Esophagus muscularis mucosa (tissue), 3 donors: ENCODE measurements at regions not wholly inside any gene's neighbourhood (a gene's known extent, or its start where the extent isn't known, plus 50 kb on each side); places are given as distances from the start of the nearest gene placed in this dataset.

Source experiments
- POLR2A ChIP-seq: fragments of 450-650 bp; IDR thresholded peaks from one replicate; pipeline ENCODE4 v1.6.1; 2017; ENCODE audit warnings: antibody characterized with exemption, moderate library complexity, mild to moderate bottlenecking, low read depth
- POLR2AphosphoS5 ChIP-seq, 2 donors: sonication (generic); formaldehyde crosslinking; IDR thresholded peaks; one replicate each; pipeline ENCODE4 v1.6.1; 2017; ENCODE audit warnings: antibody characterized with exemption in 2 of 2
- TF ChIP-seq, protein P1 (sequence below), 3 experiments: fragments of 200-600 bp in 2 of 3; fragments of 450-650 bp in 1 of 3; sonication (generic) in 2 of 3; IDR thresholded peaks; one replicate each; pipeline ENCODE4 v1.5.1; 2017 to 2019; ENCODE audit warnings: antibody characterized with exemption in 3 of 3, mild to moderate bottlenecking in 2 of 3, moderate library complexity in 1 of 3

DNA sequence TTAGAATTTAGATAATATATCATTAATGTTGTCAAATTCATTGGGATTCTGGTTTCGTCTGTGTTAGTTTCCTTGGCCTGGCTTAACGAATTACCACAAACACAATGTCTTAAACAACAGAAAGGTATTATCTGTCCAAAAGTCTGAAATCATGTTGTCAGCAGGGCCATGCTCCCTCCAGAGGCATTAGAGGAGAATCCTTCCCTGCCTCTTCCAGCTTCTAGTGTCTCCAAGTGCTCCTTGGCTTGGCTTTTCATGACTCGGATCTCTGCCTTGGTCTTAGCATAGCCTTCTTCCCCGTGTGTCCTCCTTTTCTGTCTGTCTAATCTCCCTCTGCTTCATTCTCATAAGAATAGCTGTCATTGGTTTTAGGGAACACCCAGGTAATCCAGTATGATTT, 482.5 kb downstream of the SEMA3D start:
- TF ChIP-seq POLR2AphosphoS5 (IDR thresholded peaks at IDR 0.05) (no peak), POLR2A (no peak)
- TF ChIP-seq, protein P1, sequence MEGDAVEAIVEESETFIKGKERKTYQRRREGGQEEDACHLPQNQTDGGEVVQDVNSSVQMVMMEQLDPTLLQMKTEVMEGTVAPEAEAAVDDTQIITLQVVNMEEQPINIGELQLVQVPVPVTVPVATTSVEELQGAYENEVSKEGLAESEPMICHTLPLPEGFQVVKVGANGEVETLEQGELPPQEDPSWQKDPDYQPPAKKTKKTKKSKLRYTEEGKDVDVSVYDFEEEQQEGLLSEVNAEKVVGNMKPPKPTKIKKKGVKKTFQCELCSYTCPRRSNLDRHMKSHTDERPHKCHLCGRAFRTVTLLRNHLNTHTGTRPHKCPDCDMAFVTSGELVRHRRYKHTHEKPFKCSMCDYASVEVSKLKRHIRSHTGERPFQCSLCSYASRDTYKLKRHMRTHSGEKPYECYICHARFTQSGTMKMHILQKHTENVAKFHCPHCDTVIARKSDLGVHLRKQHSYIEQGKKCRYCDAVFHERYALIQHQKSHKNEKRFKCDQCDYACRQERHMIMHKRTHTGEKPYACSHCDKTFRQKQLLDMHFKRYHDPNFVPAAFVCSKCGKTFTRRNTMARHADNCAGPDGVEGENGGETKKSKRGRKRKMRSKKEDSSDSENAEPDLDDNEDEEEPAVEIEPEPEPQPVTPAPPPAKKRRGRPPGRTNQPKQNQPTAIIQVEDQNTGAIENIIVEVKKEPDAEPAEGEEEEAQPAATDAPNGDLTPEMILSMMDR (IDR thresholded peaks at IDR 0.05): no peak
